IPS-18a (cell line): ENCODE measurements at regions not wholly inside any gene's neighbourhood (a gene's known extent, or its start where the extent isn't known, plus 50 kb on each side); places are given as distances from the start of the nearest gene placed in this dataset.
A peak's percentile ranks its signal among the peaks of the same experiment; 100 is the strongest.

Experiments used
- H3K27ac ChIP-seq: one replicate; pipeline ENCODE4 v1.5.1; 2013; ENCODE audit warnings: low read length
- H3K27me3 ChIP-seq: one replicate; pipeline ENCODE4 v1.6.1; 2013; ENCODE audit warnings: mild to moderate bottlenecking, low read length; ENCODE audit not compliant: control insufficient read depth, insufficient read depth
- H3K36me3 ChIP-seq: one replicate; pipeline ENCODE4 v1.6.1; 2013; ENCODE audit warnings: low read depth, low read length; ENCODE audit not compliant: control insufficient read depth
- H3K4me1 ChIP-seq: one replicate; pipeline ENCODE4 v1.6.1; 2013; ENCODE audit warnings: low read depth, low read length; ENCODE audit not compliant: control insufficient read depth
- H3K4me3 ChIP-seq: one replicate; pipeline ENCODE4 v1.5.1; 2013; ENCODE audit warnings: low read length
- H3K9ac ChIP-seq: one replicate; pipeline ENCODE4 v1.6.1; 2013; ENCODE audit warnings: mild to moderate bottlenecking, low read length, moderate library complexity
- H3K9me3 ChIP-seq: one replicate; pipeline ENCODE4 v1.6.1; 2013; ENCODE audit warnings: low read depth, low read length; ENCODE audit not compliant: control insufficient read depth

DNA sequence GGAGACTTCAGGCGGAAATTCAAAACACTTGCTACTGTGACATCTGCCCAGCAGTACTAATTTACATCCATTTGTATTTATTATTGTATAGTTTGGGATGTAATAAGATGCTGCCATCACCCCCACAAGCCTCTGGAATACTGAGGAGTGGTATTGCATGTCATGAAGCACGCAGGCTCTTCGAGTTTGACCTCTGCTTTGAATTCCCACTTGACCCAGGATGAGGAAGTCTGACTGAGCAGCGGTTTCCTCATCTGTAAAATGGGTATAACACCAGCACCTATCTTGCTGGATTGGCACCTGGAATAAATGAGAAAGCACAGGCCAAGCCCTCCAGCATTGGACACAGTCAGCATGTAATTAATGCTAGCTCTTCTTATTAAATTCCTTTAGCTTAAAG, 116.0 kb upstream of the DIO3 start:
- no peak overlapping the region for H3K9ac ChIP-seq
- H3K27ac ChIP-seq: no peak overlapping the region
- H3K4me1 ChIP-seq: no peaks in the 10 kb centered on the region
- no peaks in the 10 kb centered on the region for H3K9me3 ChIP-seq
- no peak overlapping the region for H3K4me3 ChIP-seq
- H3K27me3 ChIP-seq: no peaks in the 10 kb centered on the region
- H3K36me3 ChIP-seq: no peaks in the 10 kb centered on the region

GRCh38 chr14:101446387-101446969, 114.8 kb upstream of the DIO3 start:
- no peaks in the 10 kb centered on the region for H3K4me1 ChIP-seq
- H3K9ac ChIP-seq: no peak overlapping the region
- no peaks in the 10 kb centered on the region for H3K36me3 ChIP-seq
- no peaks in the 10 kb centered on the region for H3K9me3 ChIP-seq
- no peak overlapping the region for H3K27ac ChIP-seq
- no peaks in the 10 kb centered on the region for H3K27me3 ChIP-seq
- no peak overlapping the region for H3K4me3 ChIP-seq

- Histone ChIP-seq H3K9me3 (no peaks in the 10 kb centered on the region), H3K27ac (no peak overlapping the region), H3K4me1 (no peaks in the 10 kb centered on the region), H3K27me3 (peaks cover 8% of the 10 kb centered on the region), H3K9ac (no peak overlapping the region), H3K4me3 (no peak overlapping the region), H3K36me3 (no peaks in the 10 kb centered on the region)
These were observed 112.2 kb upstream of the DIO3 start for GRCh38 chr14:101449114-101449513.

- Histone ChIP-seq H3K9ac (no peak overlapping the region), H3K4me3 (no peak overlapping the region), H3K27me3 (peaks cover 25% of the 10 kb centered on the region), H3K4me1 (peaks cover 3% of the 10 kb centered on the region), H3K36me3 (no peaks in the 10 kb centered on the region), H3K9me3 (no peaks in the 10 kb centered on the region), H3K27ac (no peak overlapping the region)
These were observed 110.1 kb upstream of the DIO3 start for GRCh38 chr14:101451166-101451565.

- Histone ChIP-seq H3K9me3 (no peaks in the 10 kb centered on the region), H3K36me3 (no peaks in the 10 kb centered on the region), H3K4me1 (peaks cover 8% of the 10 kb centered on the region), H3K27ac (no peak overlapping the region), H3K9ac (no peak overlapping the region), H3K27me3 (peaks cover 46% of the 10 kb centered on the region), H3K4me3 (no peak overlapping the region)
These were observed 108.1 kb upstream of the DIO3 start for GRCh38 chr14:101453225-101453624.

- Histone ChIP-seq H3K27ac (no peak overlapping the region), H3K9ac (no peak overlapping the region), H3K4me3 (no peak overlapping the region), H3K9me3 (no peaks in the 10 kb centered on the region), H3K36me3 (no peaks in the 10 kb centered on the region), H3K27me3 (peaks cover 56% of the 10 kb centered on the region), H3K4me1 (peaks cover 8% of the 10 kb centered on the region)
These were observed 107.1 kb upstream of the DIO3 start for GRCh38 chr14:101454229-101454628.

DNA sequence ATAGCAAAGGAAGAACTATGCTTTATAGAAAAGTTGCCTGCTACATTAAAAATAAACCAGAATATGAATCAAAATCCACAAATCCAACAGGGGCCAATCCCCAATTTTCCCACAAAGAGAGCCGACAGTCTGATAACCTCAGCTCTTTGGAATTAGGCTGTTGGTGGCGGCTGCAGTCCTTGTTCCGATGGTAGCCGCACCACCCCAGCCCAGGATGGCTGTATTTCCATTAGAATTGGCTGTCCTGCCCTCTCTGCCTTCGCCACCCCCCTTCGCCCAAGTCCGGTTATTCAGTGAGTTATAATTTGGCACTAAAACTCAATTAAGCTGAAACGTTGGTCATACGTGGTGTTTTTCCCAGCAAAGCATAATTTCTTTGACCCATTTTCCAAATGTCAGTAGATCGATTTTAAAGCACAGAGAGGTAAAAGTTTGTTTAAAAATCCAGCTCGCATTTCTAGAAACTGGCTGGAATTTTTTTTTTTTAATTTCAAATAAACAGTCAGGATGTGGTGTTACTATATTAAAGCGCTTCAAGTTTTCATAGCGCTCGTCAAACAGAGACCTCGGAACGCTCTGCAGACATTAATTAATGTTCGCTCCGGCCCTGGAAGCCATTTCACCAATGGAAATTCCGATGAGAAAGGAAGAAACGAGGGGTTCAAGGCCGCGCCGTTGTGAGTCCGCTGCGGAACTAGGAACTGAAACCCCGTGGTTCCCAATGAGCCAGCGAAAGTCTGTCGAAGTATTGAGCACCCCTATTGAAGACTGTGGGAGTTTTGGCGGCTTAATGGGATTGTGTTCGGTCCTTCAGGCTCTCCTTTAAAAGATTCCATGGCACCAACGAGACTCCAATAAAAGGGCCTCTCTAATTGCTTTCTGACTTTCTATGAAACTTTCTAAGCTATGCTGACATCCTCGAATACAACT, 104.8 kb upstream of the DIO3 start:
- no peaks in the 10 kb centered on the region for H3K9me3 ChIP-seq
- H3K36me3 ChIP-seq: no peaks in the 10 kb centered on the region
- peaks cover 79% of the 10 kb centered on the region for H3K27me3 ChIP-seq
- peak overlapping the region; percentile 14 for H3K4me3 ChIP-seq
- no peak overlapping the region for H3K9ac ChIP-seq
- H3K4me1 ChIP-seq: peaks cover 8% of the 10 kb centered on the region
- no peak overlapping the region for H3K27ac ChIP-seq

DNA sequence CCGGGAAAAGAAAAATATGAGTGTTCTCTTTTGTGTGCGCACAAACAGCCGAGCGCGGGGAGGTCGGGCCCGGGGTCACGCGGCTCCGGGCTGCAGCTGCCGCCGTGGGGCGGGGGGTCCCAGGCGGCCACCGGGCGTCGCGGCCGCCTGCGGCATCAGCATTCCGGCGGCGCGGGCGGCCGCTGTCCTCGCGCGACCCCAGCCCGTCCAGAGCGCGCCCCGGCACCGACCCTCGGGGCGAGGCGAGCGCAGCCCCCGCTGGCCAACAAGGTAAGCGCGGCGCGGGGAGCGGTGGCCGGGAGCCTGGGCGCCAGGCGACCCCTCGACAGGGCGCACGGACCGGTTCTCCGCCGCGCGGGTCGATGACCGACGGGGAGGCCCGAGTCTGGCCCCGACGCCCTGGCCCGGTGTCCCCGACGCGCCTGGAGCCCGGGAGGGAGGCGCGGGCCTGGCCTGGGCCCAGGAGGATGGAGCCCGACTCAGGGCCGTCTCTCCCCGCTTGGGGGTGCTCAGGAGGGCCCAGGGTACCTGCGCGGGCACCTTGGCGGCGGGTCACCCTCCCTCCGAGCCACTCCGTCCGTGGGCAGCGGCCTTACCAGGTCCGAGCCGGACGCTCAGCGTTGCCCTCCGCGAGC, 103.9 kb upstream of the DIO3 start:
- peaks cover 8% of the 10 kb centered on the region for H3K4me1 ChIP-seq
- no peak overlapping the region for H3K4me3 ChIP-seq
- no peak overlapping the region for H3K9ac ChIP-seq
- H3K9me3 ChIP-seq: no peaks in the 10 kb centered on the region
- no peaks in the 10 kb centered on the region for H3K36me3 ChIP-seq
- H3K27me3 ChIP-seq: peaks cover 80% of the 10 kb centered on the region
- no peak overlapping the region for H3K27ac ChIP-seq

DNA sequence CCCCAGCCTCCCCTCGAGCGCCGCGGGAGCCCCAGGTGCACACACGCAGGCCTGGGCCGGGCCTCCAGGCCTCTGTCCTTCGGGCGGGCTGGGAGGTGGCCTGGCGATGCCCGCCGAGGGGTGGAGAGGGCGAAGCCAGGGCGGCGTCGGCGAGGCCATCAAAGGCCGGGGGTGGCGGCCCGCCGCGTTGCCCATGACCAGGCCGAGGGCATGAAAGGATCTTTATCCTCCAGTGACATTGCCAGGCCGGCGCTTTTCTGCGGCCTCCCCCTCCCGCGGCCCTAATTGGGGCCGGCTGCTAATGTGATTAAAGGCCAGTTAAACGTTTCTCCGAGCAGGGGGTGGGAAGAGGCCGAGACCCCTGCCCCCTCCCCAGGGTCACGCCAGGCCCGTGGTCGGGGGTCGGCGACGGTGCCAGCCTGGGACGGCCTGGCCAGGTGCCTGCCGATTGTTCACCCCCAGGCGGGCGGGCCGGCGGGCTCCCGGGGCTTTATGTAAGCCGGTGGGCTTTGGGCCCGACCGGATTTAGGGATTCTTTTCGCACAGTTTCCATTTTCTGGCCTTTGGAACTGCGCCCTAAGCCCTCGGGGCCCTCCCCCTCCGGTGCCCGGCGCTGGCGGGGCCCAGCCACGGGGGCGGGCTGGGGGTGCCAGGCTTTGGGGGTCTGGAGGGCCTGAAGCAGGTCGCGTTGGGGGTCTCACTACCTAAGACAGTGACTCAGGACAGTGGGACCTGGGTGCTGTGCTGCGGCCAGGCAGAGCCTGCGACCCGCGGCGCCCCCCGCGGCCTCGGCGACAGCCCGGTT, 103.2 kb upstream of the DIO3 start:
- H3K27me3 ChIP-seq: peaks cover 80% of the 10 kb centered on the region
- H3K9me3 ChIP-seq: no peaks in the 10 kb centered on the region
- no peak overlapping the region for H3K4me3 ChIP-seq
- H3K36me3 ChIP-seq: no peaks in the 10 kb centered on the region
- H3K9ac ChIP-seq: no peak overlapping the region
- H3K4me1 ChIP-seq: peaks cover 8% of the 10 kb centered on the region
- no peak overlapping the region for H3K27ac ChIP-seq

GRCh38 chr14:101458741-101459550, 102.3 kb upstream of the DIO3 start:
- Histone ChIP-seq H3K36me3 (no peaks in the 10 kb centered on the region), H3K4me1 (peaks cover 8% of the 10 kb centered on the region), H3K9me3 (no peaks in the 10 kb centered on the region), H3K27ac (no peak overlapping the region), H3K27me3 (peaks cover 74% of the 10 kb centered on the region), H3K9ac (no peak overlapping the region), H3K4me3 (no peak overlapping the region)
